ENCODE measurements at regions not wholly inside any gene's neighbourhood (a gene's known extent, or its start where the extent isn't known, plus 50 kb on each side); places are given as distances from the start of the nearest gene placed in this dataset.

GRCh38 chr21:27407271-27407670 is 440.4 kb upstream of the ADAMTS5 start:
- no peak overlapping the region for H2AFZ ChIP-seq (ENCODE audit: low read depth, low read length)
- FAIRE-seq (no peak), DNase-seq (ENCODE audit: low read depth, low spot score) (peak; percentile 24)
- TF ChIP-seq CTCF (IDR thresholded peaks at IDR 0.05; ENCODE audit: extremely low read depth in 1 of 2, insufficient read depth in 1 of 2, low read depth in 1 of 2, low read length in 2 of 2) (no peak), MAX (IDR thresholded peaks at IDR 0.05; ENCODE audit: insufficient read depth, insufficient read length) (no peak), MYC (IDR thresholded peaks at IDR 0.05; ENCODE audit: low read depth, low read length) (no peak), JUN (IDR thresholded peaks at IDR 0.05; ENCODE audit: borderline replicate concordance, insufficient read depth, insufficient read length, low read depth) (no peak), EZH2 (IDR thresholded peaks at IDR 0.05; ENCODE audit: borderline replicate concordance, low read depth, low read length, severe bottlenecking) (no peak), GATA2 (IDR thresholded peaks at IDR 0.05; ENCODE audit: insufficient read depth, insufficient read length, low read depth, low read length) (no peak), POLR2AphosphoS5 (IDR thresholded peaks at IDR 0.05; ENCODE audit: insufficient read depth, low read depth, low read length) (no peak), FOS (IDR thresholded peaks at IDR 0.05; ENCODE audit: borderline replicate concordance, insufficient read depth, low read length) (no peak), POLR2A (IDR thresholded peaks at IDR 0.05; ENCODE audit: low read depth, low read length) (no peak)
- H3K4me2 ChIP-seq (ENCODE audit: insufficient read depth, low read length): no peak overlapping the region
- no peaks in the 10 kb centered on the region for H3K9me3 ChIP-seq (replicated peaks; ENCODE audit: control insufficient read depth, insufficient read depth, low read length)
- no peak overlapping the region for H3K27ac ChIP-seq (ENCODE audit: insufficient read depth, low read depth, low read length)
- H4K20me1 ChIP-seq (replicated peaks; ENCODE audit: control insufficient read depth, extremely low read depth, insufficient read depth, low read length): no peaks in the 10 kb centered on the region
- H3K9me1 ChIP-seq (replicated peaks; ENCODE audit: control insufficient read depth, extremely low read depth, insufficient read depth, low read length): no peaks in the 10 kb centered on the region
- intact Hi-C loops (cut with micrococcal nuclease) (no loop called here), dilution Hi-C loops (cut with MboI; ENCODE audit: extremely low pct_ligation_motif_present, low sequenced_read_pairs) (no loop called here)
- POLR2A ChIA-PET: no interaction called here
- no peak overlapping the region for H3K4me3 ChIP-seq (replicated peaks in 1 of 3; ENCODE audit: insufficient read depth in 1 of 3, low read depth in 1 of 3, low read length in 3 of 3)
- no peaks in the 10 kb centered on the region for H3K36me3 ChIP-seq (ENCODE audit: control insufficient read depth in 2 of 2, extremely low read depth in 1 of 2, insufficient read depth in 2 of 2, low read length in 2 of 2)
- CTCF ChIA-PET: interaction anchor here (1.7 kb wide), 1 partner anchor 17 kb away, joined by 4 read pairs; no protein-coding TSS in a partner anchor
- no TSS peak for BruUV-seq (replicated peaks)
- no peaks in the 10 kb centered on the region for H3K79me2 ChIP-seq (ENCODE audit: control insufficient read depth, insufficient read depth, low read length)
- H3K9ac ChIP-seq (replicated peaks; ENCODE audit: extremely low read depth, insufficient read depth, low read length): no peak overlapping the region
- no peaks in the 10 kb centered on the region for H3K4me1 ChIP-seq (ENCODE audit: control insufficient read depth, extremely low read depth, insufficient read depth, low read length)
- H3K27me3 ChIP-seq (ENCODE audit: control insufficient read depth in 2 of 2, insufficient read depth in 2 of 2, low read length in 2 of 2): no peaks in the 10 kb centered on the region
